ENCODE measurements at regions not wholly inside any gene's neighbourhood (a gene's known extent, or its start where the extent isn't known, plus 50 kb on each side); places are given as distances from the start of the nearest gene placed in this dataset.

- TF ChIP-seq, protein P1, sequence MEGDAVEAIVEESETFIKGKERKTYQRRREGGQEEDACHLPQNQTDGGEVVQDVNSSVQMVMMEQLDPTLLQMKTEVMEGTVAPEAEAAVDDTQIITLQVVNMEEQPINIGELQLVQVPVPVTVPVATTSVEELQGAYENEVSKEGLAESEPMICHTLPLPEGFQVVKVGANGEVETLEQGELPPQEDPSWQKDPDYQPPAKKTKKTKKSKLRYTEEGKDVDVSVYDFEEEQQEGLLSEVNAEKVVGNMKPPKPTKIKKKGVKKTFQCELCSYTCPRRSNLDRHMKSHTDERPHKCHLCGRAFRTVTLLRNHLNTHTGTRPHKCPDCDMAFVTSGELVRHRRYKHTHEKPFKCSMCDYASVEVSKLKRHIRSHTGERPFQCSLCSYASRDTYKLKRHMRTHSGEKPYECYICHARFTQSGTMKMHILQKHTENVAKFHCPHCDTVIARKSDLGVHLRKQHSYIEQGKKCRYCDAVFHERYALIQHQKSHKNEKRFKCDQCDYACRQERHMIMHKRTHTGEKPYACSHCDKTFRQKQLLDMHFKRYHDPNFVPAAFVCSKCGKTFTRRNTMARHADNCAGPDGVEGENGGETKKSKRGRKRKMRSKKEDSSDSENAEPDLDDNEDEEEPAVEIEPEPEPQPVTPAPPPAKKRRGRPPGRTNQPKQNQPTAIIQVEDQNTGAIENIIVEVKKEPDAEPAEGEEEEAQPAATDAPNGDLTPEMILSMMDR (IDR thresholded peaks at IDR 0.05 in 8 of 11, conservative IDR thresholded peaks at IDR 0.05 in 3 of 11): no peak
- TF ChIP-seq POLR2AphosphoS5 (IDR thresholded peaks at IDR 0.05): no peak
Observed at GRCh38 chr17:20781260-20781659, 201.7 kb downstream of the CDRT15L2 start.

Data from spleen (tissue), 7 donors.